ENCODE measurements at regions not wholly inside any gene's neighbourhood (a gene's known extent, or its start where the extent isn't known, plus 50 kb on each side); places are given as distances from the start of the nearest gene placed in this dataset.

GRCh38 chr3:22612927-22613326, 590.2 kb upstream of the UBE2E2 start:
- TF ChIP-seq CTCF (IDR thresholded peaks at IDR 0.05 in 2 of 3, conservative IDR thresholded peaks at IDR 0.05 in 1 of 3; ENCODE audit: borderline replicate concordance in 1 of 3, insufficient read depth in 1 of 3, low read depth in 2 of 3, low read length in 2 of 3) (no peak), EZH2phosphoT487 (IDR thresholded peaks at IDR 0.05; ENCODE audit: borderline replicate concordance) (no peak), CEBPB (IDR thresholded peaks at IDR 0.05; ENCODE audit: low read depth) (no peak), TCF7L2 (IDR thresholded peaks at IDR 0.05; ENCODE audit: borderline replicate concordance, extremely low read depth, insufficient read depth, insufficient read length) (no peak), JUND (IDR thresholded peaks at IDR 0.05) (no peak), CBX3 (IDR thresholded peaks at IDR 0.05; ENCODE audit: low read depth) (no peak), ZBTB33 (IDR thresholded peaks at IDR 0.05; ENCODE audit: extremely low read depth, insufficient replicate concordance, low read length) (no peak), REST (IDR thresholded peaks at IDR 0.05; ENCODE audit: low read depth) (no peak), POLR2A (IDR thresholded peaks at IDR 0.05; ENCODE audit: borderline replicate concordance, extremely low read depth, insufficient read depth, insufficient read length) (no peak), YY1 (IDR thresholded peaks at IDR 0.05; ENCODE audit: extremely low read depth, insufficient replicate concordance, low read depth, low read length) (no peak), POLR2AphosphoS5 (IDR thresholded peaks at IDR 0.05; ENCODE audit: low read depth, low read length) (no peak), EZH2 (IDR thresholded peaks at IDR 0.05) (no peak), ZFX (IDR thresholded peaks at IDR 0.05) (no peak), ZNF274 (IDR thresholded peaks at IDR 0.05; ENCODE audit: low read depth, low read length) (no peak)
